ENCODE measurements at regions not wholly inside any gene's neighbourhood (a gene's known extent, or its start where the extent isn't known, plus 50 kb on each side); places are given as distances from the start of the nearest gene placed in this dataset.

DNA sequence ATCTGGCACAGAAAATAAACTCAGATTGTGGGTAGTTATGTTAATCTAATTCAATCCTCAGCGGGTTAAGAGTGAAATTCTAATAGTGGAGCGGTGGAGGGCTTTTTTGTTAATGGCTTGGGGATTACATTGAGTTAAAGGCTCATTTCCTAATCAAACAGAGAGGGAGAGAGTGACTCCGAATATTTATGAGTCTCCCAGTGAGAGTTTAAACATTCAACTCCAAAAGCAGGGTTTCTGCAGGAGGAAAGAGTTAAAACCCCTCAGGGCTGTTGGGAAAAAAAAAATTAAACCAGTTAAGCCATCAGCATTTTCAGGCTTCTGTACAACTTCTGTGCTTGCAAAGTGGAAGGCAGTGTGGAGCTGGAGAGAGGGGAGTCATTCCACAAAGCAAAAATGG, 62.1 kb upstream of the ESRRB start:
- H3K27ac ChIP-seq: no peak overlapping the region
- no peaks in the 10 kb centered on the region for H3K36me3 ChIP-seq
- H3K9me3 ChIP-seq: no peaks in the 10 kb centered on the region
- no peak for TF ChIP-seq CTCF (IDR thresholded peaks at IDR 0.05)
- no peak overlapping the region for H3K4me3 ChIP-seq
- no peaks in the 10 kb centered on the region for H3K4me1 ChIP-seq
- DNase-seq: no peak
- H3K27me3 ChIP-seq (ENCODE audit: low read depth): peaks cover 17% of the 10 kb centered on the region
- intact Hi-C loops (cut with DNase I): no loop called here
- no peak for ATAC-seq

- no peak for ATAC-seq
- no peak for TF ChIP-seq CTCF (IDR thresholded peaks at IDR 0.05)
- H3K27me3 ChIP-seq (ENCODE audit: low read depth): peaks cover 15% of the 10 kb centered on the region
These were observed 61.4 kb upstream of the ESRRB start for GRCh38 chr14:76314521-76315034.

DNA sequence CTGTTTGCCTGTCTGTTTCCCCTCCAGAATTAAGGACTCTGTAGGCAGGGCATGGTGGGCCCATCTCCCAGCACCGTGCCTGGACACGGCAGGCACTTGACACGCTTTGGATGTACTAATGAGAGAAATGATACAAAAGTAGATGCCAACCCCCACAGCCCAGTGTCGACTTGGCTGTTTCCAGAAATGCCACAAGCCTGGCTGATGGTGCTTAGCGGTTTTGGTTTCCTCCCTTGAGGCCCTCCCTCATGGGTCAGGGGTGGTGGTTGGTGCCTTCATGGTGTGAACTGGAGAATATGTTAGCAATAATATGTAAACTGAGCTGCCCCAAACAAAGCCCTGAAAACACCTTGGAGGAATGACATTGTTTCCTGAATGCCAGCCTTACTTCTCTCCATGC, 55.5 kb upstream of the ESRRB start:
- no peak for ATAC-seq
- Histone ChIP-seq H3K27ac (no peak overlapping the region), H3K4me1 (no peaks in the 10 kb centered on the region), H3K36me3 (no peaks in the 10 kb centered on the region), H3K27me3 (ENCODE audit: low read depth) (no peaks in the 10 kb centered on the region), H3K9me3 (no peaks in the 10 kb centered on the region), H3K4me3 (no peak overlapping the region)
- intact Hi-C loops (cut with DNase I): no loop called here
- no peak for TF ChIP-seq CTCF (IDR thresholded peaks at IDR 0.05)
- DNase-seq: no peak

More at GRCh38 chr14:76314521-76315034, 61.4 kb upstream of the ESRRB start:
- Histone ChIP-seq H3K4me1 (no peaks in the 10 kb centered on the region), H3K27ac (no peak overlapping the region), H3K9me3 (no peaks in the 10 kb centered on the region), H3K36me3 (no peaks in the 10 kb centered on the region), H3K4me3 (no peak overlapping the region)
- no peak for DNase-seq
- intact Hi-C loops (cut with DNase I): no loop called here

DNA sequence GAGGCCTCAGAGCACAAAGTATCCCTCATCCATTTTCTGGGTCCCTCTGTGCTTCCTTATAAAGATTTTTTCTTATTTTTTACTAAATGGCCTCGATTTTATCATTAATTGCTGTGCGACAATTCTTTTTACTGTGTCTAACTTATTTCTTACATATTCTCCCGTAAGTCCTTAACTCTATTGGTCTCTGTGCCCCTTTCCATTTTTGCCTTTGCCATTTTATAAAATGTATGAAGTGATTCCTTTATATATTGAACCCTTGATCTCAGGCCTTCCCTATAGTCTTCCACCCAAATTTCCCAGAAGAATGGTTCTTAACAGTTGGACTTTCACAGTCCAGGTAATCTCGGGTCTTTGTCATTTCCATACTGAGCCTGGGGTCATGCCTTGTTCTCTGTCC, 55.0 kb upstream of the ESRRB start:
- ATAC-seq (no peak), DNase-seq (no peak)
- H3K27me3 ChIP-seq (ENCODE audit: low read depth): no peaks in the 10 kb centered on the region
- H3K36me3 ChIP-seq: no peaks in the 10 kb centered on the region
- H3K4me3 ChIP-seq: no peak overlapping the region
- TF ChIP-seq CTCF (IDR thresholded peaks at IDR 0.05): no peak
- H3K27ac ChIP-seq: no peak overlapping the region
- intact Hi-C loops (cut with DNase I): no loop called here
- no peaks in the 10 kb centered on the region for H3K4me1 ChIP-seq
- no peaks in the 10 kb centered on the region for H3K9me3 ChIP-seq

GRCh38 chr14:76322594-76323220, 53.2 kb upstream of the ESRRB start:
- intact Hi-C loops (cut with DNase I): no loop called here
- TF ChIP-seq CTCF (IDR thresholded peaks at IDR 0.05): no peak
- no peaks in the 10 kb centered on the region for H3K9me3 ChIP-seq
- H3K4me1 ChIP-seq: no peaks in the 10 kb centered on the region
- H3K36me3 ChIP-seq: no peaks in the 10 kb centered on the region
- no peak overlapping the region for H3K4me3 ChIP-seq
- H3K27ac ChIP-seq: no peak overlapping the region
- ATAC-seq: no peak
- DNase-seq: no peak
- no peaks in the 10 kb centered on the region for H3K27me3 ChIP-seq (ENCODE audit: low read depth)

Data from lower lobe of right lung (tissue), 2 donors.